NCI-H146 treated with DMSO at 0.1 percent for 48 hours (cell line): ENCODE measurements at regions not wholly inside any gene's neighbourhood (a gene's known extent, or its start where the extent isn't known, plus 50 kb on each side); places are given as distances from the start of the nearest gene placed in this dataset.
"Not testable (repeated sequence)": the region's sequence is repeated elsewhere in the genome, so short reads cannot be mapped to it uniquely, and the experiment has no call there.

Experiments
- DNase-seq: peaks from one replicate; lab custom pipeline; 2025; ENCODE audit not compliant: unreplicated experiment; lab: John Stamatoyannopoulos, UW

DNA sequence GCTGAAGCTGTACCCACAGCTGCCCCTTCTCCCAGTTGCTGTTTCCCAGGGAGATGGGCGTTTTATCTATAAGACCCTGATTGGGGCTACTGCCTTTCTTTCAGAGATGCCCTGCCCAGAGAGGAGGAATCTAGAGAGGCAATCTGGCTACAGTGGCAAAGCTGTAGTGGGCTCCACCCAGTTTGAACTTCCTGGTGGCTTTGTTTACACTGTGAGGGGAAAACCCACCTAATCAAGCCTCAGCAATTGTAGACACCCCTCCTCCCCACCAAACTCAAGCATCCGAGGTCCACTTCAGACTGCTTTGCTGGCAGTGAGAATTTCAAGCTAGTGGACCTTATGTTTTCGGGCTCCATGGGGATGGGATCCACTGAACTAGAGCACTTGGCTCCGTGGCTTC is 240.4 kb upstream of the AFF2 start:
- no peak for DNase-seq

DNA sequence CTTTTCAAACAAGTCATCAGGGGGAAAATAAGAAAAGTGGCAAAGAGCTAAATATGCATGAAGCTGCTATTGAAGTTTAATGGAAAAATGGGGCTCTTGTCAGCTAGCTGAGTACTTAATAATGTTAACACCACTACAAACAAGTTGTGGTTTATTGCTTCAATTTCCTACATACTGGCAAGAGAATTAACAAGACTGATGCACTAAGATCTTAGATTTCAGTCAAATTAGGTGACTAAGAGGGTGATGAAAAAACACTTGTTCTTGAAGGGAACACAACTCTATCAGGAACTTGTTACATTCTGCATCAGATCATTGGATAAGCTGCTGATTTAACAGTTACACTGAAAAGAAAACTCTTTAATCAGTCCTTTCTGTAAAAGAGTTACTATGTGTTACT is 234.6 kb upstream of the AFF2 start:
- no peak for DNase-seq

DNA sequence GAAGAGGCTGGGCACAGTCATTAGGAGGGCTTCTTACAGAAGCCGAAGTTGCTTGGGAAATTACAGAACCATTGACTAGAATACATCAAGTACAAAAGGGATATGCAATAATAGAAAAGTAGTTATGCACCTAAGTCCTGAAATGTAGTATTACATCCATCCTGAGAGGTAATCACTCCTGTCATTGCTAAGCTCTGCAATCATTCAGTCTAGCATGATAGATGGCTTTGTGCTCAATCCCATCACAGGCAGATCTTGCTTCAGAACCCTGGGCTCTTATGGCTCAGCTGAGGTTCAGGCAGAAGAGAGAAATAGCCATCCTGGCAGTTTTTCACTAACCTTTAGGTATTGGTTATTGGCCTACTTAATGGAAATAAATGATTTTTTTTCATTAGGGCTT is 231.7 kb upstream of the AFF2 start:
- DNase-seq = no peak

DNA sequence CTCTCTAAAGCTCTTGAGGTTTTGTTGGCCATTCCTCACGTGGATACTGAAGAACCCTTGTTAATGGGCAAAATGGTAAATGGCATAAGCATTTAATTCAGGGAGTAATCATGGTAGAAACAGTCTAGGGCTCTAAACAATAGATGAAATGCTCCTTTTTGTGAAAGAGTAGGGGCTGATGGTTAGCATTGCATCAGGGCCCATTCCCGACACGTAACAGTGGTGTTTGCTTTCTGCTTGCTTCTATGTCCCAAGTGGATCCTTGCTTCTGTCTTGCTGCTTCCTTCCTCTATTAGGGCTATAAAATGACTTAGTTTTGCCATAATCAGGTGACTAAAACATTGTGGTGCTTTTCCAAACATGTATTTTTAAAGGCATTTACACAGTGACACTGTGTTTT is 230.9 kb upstream of the AFF2 start:
- DNase-seq = no peak

DNA sequence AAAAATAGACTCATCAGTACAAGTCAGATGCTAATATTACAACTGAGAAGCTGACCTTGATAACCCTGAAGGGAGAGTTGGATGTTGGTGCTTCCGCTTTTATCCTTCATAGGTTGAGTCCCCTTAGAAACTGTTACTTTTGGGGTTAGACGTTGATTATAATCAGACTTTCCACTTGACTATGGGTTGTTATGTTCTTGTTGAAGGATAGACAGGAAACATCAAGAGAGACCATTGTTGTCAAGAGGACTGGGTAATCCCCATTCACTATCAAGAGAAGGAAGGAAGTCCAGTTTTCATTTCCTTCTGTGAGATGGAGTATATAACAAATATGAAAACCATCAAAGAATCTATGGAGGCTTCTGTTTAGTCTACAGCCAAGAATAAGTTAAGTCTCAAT is 229.9 kb upstream of the AFF2 start:
- no peak for DNase-seq

DNA sequence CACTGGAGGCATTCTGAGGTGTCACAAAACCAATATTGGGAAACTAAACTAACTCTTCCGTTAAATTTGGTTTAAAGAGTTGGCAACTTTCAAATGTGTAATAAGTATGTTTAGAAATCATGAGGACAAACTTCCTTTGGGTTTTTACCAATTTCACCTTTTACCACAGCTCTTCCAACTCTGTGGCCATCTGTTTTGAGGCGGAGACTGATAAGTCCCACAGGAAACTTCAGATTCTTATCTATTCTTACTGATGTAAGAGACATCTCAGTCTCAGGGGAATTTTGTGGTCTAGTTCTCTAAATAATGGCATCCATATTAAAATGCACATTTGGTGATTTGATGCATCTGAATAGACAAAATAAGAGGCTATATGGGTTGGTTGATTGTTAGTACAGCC is 229.2 kb upstream of the AFF2 start:
- no peak for DNase-seq

DNA sequence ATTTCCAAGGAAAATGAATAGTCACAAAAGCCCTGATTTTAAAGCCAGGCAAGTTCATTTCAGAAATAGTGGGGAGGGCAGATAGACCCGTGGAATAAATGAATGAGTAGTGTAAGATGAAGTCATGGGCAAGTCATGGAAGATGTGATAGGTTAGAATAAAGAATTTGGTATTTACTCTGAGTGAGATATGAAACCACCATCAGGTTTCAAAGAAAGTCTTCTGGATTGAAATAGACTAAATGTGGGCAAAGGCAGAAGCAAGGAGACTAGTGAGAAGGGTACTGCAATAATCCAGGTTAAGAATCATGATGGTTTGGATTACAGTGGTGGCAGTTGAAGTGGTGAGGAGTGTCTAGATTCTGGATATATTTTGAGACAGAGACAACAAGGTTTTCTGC is 218.5 kb upstream of the AFF2 start:
- DNase-seq = no peak

DNA sequence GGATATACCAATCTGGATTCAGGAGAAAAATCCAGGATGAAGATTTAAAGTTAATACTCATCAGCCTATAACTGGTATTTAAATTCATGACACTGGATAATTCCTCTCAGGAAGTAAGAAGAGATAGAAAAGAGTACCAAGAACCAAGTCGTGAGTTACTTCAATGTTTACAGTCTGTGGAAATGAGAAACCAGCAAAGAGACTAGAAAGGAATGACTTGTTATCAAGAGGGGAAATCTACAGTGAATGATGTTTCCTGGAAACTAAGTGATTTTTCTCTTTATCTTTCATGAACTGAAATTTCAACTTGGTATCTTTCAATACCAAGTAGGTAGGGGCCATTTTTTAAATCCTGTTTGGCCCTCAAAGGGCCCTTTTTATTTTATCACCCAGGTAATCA is 217.9 kb upstream of the AFF2 start:
- DNase-seq = no peak

DNA sequence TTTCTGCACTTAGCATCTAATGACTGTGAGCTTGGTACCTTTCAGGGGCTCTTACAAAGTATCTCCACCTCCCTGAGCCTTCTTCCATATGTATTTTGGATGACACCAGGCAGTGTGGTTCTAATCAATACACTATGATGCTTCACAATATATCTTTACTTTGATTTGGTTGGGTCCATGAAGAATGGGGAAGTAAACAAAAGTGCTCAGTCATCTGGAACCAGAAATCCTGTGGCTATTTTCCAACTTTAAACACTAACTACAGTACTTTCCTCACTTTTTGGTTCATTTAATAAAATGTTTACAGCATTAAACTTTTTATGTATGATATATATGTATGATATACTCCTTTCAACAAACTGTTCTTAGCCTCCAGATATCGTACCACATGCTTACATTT is 216.4 kb upstream of the AFF2 start:
- DNase-seq = no peak

DNA sequence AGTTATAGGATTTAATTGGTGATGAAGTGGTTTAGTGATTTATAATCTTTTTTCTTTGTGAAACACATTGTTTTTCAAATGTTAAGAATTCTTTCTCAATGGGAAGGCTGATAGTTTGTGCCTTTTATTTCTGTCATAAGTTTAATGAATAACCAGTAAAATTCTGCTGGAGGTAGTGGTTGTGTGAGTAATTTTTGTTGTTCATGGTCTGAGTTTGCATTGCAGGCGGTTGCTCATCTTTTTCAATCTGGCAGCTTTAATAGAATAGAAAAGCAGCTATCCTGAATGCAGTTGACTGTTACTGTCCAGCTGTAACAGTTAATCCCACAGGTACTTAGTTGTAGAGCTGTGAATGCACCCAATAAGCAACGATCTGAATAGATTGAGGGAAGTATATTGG is 215.6 kb upstream of the AFF2 start:
- no peak for DNase-seq

DNA sequence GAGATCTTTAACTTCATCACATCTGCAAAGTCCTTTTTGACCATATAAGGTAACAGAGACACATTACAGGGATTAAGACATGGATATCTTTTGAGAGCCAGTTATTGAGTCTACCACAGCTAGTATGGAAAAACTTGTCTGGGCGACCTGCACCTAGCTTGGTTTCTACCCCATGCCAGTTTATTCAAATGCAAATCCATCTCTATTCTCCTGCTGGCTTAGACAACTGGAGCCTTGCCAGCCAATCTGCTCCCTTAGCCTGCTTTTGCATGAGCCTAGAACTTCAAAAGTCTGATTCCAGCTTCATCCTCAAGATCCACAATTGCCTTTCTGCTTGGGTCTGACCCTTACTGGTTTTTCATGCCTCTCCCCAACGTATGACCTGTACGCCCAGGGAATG is 212.0 kb upstream of the AFF2 start:
- no peak for DNase-seq

DNA sequence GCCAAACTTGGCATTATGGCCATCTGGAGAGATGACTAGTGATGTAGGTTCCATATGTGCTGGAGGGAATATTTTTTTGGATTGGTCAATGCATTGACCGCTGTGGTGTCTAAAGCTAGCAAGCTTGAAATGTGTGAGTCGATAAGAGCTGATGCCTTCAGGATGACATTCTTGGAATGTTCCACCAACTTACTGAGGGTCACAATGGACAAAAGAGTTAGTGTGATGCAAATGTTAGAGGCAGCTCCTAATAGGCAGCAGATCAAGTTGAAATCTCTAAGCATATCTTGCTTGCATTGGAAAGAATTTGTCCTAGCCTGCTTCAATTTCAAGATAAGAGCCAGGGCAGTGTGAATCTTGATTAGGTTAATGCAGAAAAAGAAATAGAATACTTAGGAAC is 210.4 kb upstream of the AFF2 start:
- DNase-seq = no peak

DNA sequence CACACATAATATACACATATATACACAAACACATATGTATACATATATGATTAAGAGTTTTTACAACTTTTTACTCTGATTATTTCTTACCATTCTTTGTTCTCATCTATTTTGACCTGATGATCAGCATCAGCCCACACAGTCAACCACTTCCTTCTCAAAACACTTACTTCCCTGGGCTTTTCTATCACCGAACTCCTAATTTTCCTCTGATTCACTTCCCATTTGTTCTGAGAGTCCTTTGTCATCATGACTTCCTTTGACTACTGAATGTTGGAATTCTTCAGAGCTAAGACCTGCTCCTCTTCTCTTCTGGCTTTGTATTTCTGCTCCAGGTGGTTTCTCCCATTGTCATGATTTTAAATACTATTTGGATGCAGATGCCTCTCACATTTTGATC is 209.5 kb upstream of the AFF2 start:
- DNase-seq = no peak

DNA sequence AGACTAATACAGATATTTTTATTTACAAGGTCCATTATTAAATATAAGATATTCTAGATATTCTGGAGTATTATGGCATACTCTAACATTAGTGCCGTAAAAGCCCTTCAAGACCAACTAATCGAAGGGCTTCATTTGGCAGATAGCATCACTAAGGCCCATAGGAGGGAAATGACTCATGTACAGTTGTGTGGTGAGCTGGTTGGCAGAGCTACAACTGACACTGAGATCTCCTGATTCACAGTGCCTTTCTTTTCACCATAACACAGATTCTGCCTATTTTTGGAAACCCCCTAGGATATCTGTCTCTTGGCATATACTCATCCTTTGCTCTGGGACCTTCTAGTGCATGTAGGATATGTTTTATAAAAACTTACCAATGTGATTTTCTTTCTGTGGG is 201.7 kb upstream of the AFF2 start:
- no peak for DNase-seq

DNA sequence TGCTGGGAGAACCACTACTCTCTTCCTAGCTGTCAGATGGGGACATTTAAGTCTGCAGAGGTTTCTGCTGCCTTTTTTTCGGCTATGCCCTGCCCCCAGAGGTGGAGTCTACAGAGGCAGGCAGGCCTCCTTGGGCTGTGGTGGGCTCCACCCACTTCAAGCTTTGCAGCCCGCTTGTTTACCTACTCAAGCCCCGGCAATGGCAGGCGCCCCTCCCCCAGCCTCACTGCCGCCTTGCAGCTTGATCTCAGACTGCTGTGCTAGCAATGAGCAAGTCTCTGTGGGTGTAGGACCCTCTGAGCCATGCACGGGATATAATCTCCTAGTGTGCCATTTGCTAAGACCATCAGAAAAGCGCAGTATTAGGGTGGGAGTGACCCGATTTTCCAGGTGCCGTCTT is 195.2 kb upstream of the AFF2 start:
- not testable (repeated sequence) for DNase-seq

DNA sequence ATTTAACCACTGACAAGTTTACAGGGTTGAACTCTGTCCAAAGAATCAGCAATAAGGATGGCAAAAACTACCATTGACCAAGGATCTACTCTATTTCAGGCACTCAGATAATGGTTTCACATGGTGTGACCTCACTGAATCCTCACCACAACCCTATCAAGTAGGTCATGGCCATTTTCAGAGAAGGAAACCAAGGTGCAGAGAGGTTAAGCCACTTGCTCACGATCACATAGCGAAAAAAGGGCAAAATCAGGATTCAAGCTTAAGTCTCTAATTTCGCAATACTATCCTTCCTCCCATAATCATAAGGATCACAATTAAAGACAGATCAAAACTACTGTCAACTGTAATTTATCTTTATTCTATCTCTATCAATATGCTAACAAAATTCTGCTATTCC is 191.0 kb upstream of the AFF2 start:
- DNase-seq = no peak

DNA sequence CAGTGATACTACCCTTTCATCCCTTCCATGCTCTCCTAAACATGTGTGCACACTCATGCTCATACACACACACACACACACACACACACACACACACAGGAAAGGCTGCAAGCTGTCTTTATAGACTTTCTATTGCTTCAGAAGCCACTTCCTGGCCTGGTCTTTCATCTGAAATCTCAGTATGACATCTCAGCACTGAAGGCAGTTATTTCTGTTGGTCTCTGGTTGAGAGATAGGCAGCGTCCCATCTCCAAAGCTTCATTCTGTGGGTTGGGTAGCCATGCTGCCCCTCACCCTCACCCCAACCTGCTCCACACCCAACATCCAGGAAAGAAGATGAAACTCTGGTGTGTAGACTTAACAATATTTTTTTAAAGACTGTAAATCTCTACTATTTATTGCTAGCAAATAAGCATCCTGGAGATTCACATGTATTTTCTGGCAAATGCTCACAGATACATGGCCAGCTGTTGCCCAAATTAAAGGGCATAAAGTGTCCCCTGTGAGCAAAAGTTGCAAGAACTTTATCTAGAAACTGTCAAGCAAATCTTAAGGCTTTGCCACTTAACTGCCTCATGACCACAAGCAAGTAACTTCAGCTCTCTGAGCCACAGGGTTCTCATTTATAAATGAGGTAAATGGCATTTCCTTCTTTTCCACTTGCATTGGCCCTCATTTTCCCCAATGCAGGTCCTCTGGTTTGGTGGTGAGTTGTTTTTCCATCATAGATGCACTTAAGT is 189.8 kb upstream of the AFF2 start:
- no peak for DNase-seq

DNA sequence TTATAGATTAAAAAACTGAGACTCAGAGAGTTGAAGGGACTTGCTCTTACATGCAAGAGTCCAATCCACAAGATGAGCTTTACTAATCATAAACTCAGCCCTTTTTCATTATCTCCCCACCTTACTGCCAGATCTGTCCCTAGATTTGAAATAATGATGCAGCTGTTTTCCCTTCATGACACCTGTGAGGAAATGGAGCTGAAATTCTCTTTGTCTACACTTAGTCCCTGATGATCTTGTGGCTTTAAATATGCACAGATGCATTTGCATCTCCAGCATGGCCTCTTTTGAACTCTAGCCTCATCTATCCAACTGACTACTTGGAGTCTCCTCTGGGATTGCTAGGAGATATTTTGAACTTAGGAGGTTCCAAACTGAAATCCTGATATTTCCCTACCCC is 188.9 kb upstream of the AFF2 start:
- no peak for DNase-seq

DNA sequence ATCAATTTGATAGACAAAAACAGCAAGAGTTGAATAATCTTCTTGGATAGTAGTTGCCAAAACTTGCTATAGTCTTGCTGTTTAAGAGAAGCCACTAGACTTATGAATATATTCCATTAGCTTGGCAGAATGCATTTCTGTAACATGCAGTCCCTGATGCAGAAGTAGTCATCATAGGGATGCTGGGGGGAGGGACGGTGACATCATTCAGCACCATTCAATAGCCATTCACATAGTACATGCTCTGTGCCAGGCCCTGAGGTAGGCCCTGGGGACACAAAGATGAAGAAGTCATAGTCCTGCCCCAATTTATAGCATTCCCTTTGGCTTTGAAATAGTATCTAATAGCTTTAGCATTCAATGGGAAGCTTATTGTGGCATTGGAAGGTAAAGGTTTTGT is 185.5 kb upstream of the AFF2 start:
- DNase-seq = no peak

DNA sequence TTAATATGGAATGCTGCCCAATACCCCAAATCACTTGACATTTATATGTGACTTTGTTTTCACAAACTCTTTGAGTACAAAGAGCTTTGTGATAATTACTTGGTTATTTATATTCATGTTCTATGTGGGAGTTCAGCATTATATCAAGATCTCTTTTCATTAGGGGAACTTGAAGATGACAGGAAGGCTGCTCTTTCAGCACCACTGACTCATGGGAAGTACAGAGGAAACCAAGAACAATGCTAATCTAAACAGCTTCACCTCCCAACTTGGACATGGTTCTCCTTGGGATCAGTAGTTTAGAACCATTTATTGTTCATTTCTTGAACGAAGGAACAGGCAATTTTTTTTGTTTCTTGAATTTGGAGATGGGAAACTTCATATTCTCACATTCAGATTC is 184.0 kb upstream of the AFF2 start:
- no peak for DNase-seq

DNA sequence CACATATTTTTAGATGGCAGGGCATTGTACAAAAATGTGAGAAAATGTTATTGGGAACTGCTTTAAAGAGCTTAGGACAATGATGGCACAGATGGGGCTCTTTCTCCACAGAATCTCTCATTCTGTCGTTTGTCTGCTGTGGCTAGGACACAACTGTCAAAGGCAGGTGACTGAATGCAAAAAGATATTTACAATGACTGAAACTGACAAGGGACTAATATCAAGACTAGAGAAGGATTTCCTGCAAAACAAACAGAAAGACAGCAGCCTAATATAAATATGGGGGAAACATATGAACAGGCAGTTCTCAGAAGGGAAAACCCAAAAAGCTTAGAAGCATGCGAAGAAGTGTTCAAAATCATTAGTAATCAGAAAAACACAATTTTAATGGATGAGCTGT is 177.5 kb upstream of the AFF2 start:
- DNase-seq = no peak

DNA sequence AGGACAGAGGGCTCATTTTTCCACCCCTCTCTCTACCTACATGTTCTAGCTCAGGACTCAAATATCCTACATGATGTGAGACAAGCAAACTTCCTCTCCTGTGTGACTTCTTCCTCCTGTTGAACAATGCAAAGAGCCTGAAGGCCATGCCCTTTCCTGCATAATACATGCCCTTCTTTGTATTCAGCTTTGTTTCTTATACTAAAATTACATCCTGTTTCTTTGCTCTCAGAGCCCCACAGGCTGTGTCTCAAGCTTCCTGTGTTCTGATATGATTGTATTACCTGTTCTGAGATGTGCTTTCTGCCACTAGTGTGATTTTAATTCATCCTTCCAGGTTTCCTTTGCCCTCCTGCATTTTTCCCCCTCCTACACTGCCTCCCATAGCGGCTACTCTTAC is 166.4 kb upstream of the AFF2 start:
- no peak for DNase-seq

DNA sequence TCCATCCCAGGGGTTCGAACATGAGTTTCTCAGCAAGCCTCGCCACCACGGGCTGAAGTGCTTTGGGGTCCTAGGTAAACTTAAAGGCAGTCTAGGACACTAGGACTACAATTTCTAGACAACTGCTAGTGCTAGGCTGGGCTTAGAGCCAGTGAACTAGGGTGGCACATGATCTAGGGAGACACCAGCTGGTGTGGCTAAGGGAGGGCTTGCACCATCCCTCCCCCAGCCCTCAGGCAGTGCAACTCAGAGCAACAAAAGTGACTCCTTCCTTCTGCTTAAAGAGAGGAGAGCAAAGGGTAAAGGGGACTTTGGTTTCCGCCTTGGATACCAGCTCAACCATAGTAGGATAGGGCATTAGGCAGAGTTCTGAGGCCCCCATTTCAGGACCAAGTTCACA is 162.5 kb upstream of the AFF2 start:
- no peak for DNase-seq

DNA sequence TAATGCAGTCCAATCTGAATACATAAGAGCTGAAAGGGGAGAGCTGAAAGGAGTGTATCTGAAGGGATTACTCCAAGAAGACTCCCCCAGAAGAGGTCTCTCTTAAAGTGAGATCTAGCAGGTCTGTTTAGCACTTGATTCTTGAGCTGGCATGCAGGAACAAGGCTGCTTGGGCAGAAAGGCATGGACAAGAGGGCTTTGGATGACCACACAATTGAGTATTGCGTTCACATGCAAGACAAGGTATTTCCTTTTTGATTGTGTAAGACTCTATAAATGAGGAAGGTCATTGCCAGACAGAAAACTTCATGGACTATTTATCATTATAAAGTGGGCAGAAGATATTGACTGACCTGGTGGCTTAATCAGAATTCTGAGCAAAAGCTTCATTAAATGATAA is 145.5 kb upstream of the AFF2 start:
- DNase-seq = no peak
